GM12892 (cell line): ENCODE measurements at regions not wholly inside any gene's neighbourhood (a gene's known extent, or its start where the extent isn't known, plus 50 kb on each side); places are given as distances from the start of the nearest gene placed in this dataset.

Experiments used
- POLR2A ChIP-seq: IDR thresholded peaks from 2 replicates; pipeline ENCODE4 v1.6.1; 2011; ENCODE audit warnings: low read depth, low read length, control low read depth
- POLR2AphosphoS5 ChIP-seq: IDR thresholded peaks from 2 replicates; pipeline ENCODE4 v1.6.1; 2011; ENCODE audit warnings: low read depth, low read length, control low read depth

DNA sequence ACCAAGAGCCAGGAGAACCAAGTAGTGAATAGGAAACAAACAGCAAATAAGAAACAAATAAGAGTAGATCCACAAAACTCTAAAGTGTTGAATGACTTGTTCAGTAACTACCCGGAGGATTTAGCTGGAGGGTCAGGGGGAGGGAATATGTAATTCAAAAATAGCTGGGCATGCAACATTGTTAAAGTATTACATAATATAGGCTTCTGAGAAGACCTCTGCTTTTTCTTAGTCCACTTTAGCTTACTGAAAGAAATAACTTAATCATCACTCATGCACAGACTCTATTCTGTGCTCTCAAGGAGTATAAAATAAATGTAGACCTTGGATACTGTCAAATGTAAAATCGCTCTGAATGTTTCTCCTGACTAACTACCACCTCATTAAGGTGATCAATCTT lies 183.2 kb upstream of the POU5F2 start:
- no peak for TF ChIP-seq POLR2AphosphoS5
- TF ChIP-seq POLR2A = no peak
